ENCODE measurements at regions not wholly inside any gene's neighbourhood (a gene's known extent, or its start where the extent isn't known, plus 50 kb on each side); places are given as distances from the start of the nearest gene placed in this dataset.

DNA sequence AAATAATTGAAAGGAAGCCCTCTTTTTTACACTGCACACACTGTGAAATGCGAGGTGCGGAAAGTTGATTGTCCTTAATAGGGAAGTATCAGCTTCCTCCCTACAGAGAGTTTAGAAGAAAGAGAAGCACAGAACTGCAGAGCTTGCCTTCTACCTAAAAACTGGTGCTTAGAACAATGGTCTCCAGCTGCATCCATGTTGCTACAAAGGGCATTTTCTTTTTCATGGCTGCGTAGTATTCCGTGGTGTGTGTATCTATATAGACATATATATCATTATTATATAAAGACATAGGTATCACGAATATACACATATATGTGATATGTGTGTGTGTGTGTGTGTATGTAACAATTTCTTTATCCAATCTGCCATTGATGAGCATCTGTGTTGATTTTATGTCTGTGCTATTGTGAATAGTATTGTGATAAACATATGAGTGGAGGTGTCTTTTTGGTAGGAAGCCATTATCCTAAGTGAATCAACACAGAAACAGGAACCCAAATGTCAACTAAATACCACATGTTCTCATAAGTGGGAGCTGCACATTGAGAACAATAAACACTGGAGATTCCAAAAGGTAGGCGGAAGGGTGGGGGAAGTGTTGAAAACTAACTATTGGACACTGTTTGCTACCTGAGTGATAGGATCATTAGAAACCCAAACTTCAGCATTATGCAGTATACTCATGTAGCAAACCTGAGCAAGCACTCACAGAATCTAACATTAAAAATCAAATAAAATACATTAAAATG is 290.0 kb upstream of the RUNX1 start:
- FAIRE-seq: no peak
- no peak for DNase-seq (ENCODE audit: insufficient read length, low spot score)

DNA sequence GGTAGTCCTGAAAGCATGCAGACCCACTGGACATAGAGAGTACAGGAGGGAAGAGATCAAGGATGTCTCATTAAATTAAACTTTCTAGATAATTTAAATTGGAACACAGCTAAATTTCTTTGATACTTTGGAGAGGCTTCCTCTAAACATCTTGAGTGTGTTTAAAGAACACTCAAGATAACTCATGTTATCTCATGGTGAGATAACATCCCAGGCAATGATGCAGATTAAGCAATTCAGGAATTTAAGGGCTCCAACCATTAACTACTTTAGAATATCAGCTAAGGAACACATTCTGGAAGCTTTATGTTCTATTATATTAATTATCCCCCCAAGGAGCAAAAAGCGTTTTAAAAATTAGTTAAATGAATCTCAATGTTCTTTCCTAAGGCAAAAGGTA is 289.2 kb upstream of the RUNX1 start:
- no peak for DNase-seq (ENCODE audit: insufficient read length, low spot score)
- no peak for FAIRE-seq

DNA sequence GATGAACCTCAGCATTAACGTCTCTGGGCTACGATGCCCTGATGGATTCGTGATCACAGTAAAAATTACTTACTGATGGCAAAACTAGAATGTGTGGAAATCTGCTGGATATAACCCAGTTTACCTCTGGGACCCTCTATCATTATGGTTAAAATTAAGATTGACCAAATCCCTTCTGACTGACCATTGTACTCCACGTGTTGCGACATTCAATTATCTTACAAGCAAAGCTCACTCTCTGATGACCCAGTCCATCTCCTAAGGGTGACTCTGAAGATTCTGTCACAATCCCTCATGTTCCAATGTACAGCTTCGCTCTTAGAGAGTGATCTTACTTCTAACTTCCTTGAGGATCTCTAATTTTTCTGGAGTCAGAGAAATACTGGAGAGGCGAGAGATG is 288.5 kb upstream of the RUNX1 start:
- DNase-seq (ENCODE audit: insufficient read length, low spot score): no peak
- FAIRE-seq: no peak

DNA sequence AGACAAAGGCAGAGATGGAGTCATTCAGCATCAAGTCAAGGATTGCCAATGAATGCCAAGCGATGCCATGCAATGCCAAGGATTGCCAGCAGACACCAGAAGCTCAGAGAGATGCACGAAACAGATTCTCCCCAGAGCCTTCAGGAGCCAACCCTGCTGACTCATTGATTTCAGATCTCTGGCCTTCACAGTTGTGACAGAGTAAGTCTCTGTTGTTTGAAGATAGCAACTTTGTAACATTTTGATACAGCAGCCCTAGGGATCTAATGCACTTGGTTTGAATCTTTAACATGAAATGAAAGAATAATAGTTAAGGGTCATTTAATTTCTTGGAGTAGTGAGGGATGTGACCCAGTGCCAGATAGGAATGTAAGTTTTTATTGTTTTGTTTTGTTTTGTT is 287.4 kb upstream of the RUNX1 start:
- FAIRE-seq: no peak
- no peak for DNase-seq (ENCODE audit: insufficient read length, low spot score)

DNA sequence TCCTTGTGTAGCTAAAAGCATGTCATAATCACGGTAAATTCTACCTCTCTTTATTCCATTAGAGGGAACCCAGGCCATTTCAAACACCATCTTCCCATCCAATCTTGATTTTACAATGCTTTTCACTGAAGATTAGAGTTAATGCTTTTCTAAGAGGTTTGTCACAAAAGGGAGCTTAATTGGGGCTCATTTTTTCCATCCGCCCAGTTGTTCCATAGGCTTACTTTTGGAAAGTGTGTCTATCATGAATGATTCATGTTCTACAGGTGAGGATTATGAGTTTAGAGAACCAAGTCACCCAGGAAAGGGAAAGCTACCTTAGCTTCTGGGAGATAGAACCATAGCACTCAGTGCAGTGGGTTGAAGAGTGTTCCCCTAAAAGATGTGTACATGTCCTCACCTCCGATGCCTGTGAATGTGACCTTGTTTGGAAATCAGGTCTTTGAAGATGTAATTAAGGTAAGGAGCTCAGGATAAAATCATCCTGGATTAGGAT is 286.9 kb upstream of the RUNX1 start:
- DNase-seq (ENCODE audit: insufficient read length, low spot score) (no peak), FAIRE-seq (no peak)

DNA sequence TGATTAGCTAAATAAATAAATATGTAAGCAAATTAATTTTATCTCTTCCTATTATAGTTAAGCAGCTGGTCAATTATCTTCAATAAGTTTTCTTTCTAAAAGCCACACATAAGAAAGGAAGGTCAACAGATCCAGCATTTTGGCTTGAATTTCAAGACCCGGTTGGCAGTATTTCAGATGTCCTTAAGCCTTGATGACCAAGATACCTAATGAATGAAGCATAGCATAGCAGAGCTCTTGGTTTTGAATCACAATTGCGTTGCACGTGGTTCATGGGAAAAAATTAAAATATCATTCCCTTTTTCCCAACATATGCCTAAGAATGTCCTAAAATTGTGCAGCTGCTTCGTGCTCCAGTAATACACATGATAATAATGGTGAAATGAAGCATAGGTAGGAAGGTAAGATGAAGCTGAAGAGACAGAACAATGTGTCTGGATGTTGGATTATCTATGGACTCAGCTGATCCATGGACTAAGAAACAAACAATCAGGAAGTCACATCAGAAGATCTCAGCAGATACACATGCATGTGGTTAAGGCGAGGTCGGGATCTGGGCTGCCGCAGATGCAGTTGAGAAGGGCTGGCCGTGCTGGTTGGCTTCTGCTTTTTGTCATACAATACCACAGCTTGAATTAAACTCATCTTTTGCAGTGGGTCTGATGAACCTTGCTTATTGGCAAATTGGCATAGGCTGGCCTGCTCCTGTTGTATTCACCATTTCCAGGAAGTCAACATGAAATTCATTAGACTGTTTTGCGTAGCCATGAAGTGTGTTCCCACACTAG is 284.9 kb upstream of the RUNX1 start:
- FAIRE-seq (no peak), DNase-seq (ENCODE audit: insufficient read length, low spot score) (no peak)

DNA sequence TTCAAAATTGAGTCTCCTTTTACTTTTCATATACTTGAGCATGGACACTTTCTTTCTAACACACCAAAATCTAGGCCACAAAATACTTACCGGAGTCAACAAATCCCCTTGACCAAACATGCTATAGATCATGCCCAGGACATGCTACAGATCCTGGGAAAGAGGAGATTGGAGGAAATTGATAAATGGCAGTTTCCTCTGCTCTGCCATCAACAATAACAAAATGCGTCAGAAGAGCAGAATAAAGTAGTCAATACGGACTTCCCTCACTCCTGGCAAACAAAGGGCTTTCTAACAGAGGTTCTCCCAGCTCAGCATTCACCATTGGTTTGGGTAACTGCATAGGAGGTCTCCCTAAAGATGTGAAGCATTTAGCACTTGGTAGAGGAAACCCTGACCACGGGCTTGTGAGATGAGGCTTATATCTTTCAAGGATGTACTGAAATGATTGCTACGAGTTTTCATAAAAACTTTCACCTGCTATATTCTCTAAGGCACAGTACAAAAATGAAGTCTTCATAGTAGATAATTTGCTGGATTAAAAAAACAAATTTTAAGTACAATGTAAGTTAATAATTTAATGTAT is 283.8 kb upstream of the RUNX1 start:
- FAIRE-seq: no peak
- no peak for DNase-seq (ENCODE audit: insufficient read length, low spot score)

DNA sequence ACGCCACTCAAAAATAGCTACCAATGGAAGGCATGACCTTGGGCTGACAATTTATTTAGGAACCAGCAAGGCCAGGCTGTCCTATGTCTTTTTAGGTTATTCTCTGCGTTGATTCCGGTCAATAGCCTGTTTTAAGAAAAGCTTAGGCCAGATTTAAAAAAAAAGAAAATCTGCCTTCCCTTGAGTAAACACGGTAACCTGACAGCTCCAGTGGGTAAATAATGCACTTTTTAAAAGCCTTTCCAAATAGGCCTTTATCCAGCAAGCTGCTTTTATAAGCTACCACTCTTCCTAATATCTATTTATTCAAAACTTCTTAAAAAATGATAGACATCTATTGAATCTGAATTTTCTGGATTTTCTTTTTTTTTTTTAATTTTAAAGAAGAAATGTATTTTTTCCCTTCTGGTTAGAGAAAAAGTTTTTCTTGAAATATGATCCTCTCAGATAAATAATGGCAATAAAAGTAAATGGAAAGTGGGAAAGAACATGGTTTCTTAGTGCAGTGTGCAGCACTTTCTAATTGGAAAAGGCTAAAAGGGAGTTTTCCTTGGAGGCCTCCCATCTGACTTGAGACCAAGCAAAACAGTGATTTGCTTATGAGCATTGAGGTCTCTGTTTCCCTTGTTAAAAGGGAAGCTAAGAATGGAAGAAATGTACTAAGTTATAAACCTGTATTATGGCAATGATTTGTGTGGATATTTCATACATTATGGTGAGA is 281.0 kb upstream of the RUNX1 start:
- DNase-seq (ENCODE audit: insufficient read length, low spot score) (no peak), FAIRE-seq (no peak)

DNA sequence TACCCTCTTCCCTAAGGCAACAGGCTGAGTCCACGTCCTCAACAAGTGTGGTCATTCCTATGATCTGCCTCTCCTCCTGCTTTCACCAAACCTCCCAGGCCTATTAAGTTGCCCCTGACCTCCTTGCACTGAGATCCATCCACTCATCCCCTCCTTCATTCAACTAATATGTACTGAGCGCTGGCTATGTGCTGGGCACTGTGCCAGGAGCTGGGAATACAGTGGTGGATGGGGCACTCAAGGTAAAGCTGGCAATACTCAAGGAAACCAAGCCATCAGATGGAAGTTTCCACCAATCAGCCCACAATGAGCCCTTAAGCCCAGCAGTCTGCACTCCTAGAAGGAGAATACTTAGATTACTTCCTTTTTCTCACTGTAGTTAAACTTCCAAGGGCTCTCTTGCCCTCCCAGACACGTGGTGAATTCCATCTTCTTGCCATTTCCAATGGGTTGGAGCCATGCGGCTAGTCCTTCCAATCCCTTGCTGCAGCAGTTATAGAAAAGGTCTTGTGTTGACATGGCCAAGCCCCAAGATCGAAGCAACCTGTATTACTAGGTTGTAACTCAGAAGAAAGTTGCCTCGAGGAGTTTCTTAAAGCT is 279.9 kb upstream of the RUNX1 start:
- FAIRE-seq (no peak), DNase-seq (ENCODE audit: insufficient read length, low spot score) (no peak)

DNA sequence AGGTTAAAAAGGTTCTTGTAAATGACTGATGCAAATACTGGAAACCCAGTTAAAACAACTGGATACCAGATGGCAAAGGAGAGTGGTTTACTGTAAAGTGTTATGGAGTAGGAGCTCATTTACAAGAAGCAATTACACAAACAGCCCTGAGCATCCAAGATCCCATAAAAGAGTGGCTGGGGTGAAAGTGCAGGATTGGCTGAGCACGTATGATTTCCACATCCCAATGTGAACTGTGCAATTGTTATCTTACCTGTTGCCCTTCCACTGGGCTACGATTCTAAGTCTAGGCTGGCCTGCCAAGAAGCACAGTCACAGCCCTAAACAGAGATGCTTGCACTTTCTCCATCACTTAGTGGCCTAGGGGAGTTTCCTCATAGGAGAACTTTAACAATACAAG is 277.6 kb upstream of the RUNX1 start:
- no peak for DNase-seq (ENCODE audit: insufficient read length, low spot score)
- FAIRE-seq: no peak

DNA sequence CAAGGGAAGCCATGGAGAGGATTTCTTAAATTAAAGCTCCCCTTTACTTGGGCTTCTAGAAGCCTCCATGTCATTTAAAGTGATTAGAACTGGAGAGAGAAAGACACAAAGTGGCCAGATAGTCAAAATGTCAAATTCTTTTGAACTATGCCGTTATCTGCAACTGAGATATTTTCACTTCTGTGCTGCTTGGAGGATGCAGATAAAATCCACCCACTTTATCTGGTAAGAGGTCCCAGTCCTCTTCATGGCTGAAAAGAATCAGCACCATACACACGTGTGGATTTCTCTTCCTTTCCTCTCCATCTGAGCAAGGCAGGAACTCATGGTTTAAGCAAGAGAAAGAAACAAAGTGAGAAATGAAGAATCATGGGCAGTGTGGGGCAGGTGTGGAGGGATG is 276.9 kb upstream of the RUNX1 start:
- FAIRE-seq (no peak), DNase-seq (ENCODE audit: insufficient read length, low spot score) (no peak)

DNA sequence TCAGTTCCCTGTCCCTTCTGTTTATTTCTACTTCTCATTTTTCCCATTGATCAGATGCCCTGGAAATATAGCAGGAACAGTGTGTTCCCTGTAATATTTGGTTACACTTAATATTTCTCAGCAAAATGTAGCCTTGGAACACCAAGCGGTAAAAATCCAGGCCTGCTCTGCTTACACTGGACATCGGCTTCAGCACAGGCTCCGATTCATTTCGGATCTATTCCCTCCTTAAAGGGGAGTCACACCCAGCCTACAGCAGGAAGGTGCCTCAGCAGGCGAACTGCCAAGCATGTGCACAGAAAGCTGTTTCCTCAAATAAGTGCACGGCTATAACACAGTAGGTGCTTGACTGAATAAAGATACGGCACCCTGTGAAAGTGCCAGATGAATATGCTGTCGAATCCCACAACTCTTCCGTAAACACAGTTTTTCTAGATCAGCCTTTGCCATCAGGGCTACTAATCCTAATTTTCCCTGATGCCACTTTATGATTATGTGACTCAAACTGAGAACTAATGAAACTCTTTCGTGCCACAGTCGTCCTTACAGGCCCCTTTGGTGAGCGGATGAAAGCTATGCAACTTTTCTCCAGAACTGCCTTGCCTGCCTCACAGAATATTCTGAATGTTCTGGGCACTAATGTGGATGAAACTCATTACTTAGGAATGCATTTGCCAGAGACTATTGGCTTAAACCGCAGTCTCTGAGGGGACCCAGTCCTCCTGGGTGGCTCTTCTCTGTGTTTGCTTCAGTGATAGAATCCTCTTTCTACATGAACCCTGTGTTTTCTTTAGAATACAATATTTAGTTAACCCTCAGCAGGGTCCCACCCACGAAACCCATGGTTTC is 275.5 kb upstream of the RUNX1 start:
- FAIRE-seq: no peak

DNA sequence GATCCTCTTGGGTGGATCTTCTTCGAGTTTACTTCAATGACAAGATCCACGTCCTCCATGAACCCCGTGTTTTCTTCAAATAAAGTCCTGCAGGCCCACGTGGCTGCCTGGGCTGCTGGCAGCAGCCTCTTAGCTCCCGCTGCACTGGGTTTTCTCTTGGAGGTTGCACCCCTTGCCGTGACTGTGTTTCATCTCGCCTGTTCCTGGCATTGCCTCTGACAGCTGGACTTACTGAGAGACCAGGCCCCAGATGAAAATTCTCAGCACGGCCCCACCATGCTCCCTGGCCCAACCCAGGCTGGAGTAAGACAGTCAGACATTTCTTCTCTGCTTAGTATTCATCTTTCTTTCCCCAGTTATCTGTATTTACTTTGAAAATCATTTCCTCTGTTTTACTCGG is 274.8 kb upstream of the RUNX1 start:
- FAIRE-seq (no peak), DNase-seq (ENCODE audit: insufficient read length, low spot score) (no peak)

More for the DNA sequence above, 275.5 kb upstream of the RUNX1 start:
- no peak for DNase-seq (ENCODE audit: insufficient read length, low spot score)

DNA sequence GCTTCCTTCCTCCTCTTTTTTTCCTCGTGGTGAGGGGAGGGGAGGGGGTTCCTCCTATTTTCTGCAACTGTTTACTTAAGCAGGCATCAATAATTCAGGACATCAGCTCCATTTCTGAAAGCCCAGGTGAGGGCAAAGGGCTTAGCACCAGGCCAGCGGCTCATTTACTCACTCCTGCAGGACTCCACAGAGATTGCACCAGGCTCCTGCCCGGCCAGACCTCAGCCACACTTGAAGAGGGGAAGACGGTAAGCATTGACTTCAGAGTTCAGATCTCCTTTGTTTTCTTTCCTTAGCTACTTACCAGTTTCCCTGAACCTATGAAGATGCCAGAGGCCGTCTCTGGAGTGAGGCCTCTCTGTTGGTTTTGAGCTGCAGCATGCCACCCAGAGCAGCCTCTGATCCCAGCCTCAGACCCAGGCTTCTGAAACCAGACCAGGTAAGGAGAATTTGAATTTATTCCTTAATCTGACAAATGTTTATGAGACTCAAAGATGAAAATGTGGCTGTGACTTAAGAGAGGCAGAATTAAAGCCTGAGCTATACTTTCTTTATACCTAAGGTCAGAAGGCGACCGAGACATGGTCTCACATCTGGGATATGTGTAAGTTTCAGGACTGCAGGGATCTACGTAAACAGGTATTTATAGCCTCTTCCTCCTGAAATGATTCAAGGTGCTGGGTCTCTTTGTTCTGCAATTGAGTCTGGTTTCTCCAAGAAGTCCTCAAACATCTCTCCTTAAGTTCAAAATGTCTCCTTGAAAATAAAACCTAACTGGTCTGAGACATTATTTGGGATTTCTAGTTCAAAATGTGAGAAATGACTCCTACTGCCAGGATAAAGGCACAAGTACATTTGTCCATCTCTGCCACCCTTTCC is 272.5 kb upstream of the RUNX1 start:
- FAIRE-seq (no peak), DNase-seq (ENCODE audit: insufficient read length, low spot score) (no peak)

DNA sequence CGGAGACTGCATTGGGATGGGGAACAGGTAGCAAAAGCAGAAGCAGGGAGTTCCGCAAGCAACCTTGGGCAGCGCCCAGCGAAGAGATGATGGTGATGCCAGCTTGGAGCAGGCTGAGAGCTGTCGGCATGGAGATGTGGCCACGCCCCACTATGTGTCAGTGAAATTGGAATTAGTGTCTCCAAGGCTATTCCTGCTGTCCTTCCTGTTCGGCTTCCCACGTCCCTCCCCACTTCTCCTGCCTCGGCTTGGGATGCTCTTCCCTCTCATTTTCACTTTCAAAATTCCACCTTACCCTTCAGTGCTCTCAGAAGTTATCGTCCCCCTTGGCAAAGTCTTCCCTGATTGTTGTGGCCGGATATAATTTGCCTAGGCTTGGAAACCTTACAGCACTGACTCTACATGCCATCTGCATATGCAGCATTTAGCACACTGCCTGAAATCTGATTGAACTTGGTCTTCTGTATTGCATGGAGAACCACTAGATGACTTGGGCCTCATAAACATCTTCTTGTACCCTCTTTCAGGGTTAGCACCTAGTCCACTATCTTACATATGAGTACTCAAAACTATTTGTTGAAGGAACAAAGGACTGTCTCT is 270.7 kb upstream of the RUNX1 start:
- DNase-seq (ENCODE audit: insufficient read length, low spot score): no peak
- no peak for FAIRE-seq

DNA sequence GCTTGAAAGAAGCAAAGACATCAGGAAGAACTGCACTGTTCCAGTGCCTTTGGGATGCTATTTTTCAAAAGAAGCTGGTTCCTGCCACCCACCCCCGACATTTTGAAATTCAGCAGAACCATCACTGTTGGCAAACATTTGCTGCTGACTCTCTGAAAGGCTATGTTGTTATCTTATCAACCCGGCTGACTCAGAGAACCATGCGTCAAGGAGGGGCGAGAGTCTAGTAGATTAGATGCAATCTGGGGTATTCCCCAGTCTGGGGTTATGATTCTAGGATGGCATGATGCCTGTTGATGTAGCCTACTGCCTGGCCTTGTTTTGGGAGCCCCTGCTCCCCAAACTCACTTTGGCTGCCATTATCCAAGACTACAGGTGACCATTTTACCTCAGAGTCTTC is 267.8 kb upstream of the RUNX1 start:
- no peak for FAIRE-seq
- no peak for DNase-seq (ENCODE audit: insufficient read length, low spot score)

DNA sequence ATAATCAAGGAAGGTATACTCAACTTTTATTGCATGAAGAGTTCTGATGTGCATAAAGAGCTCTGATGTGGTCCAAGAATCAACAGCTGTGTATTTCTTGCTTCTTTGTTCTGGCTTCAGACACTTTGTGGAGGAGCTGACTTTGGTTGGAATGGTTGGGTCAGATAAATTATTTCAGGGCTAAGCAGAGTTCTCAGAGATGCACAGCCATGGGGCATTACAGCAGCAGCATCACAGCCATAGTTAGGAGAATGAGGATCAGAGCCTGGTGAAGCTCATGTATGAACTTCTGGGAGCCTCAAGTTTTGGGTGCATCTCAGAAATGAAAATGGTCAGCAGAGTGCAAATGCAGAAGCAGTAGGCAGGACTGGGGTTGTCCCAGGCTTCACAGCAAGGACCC is 267.4 kb upstream of the RUNX1 start:
- no peak for FAIRE-seq
- DNase-seq (ENCODE audit: insufficient read length, low spot score): no peak

DNA sequence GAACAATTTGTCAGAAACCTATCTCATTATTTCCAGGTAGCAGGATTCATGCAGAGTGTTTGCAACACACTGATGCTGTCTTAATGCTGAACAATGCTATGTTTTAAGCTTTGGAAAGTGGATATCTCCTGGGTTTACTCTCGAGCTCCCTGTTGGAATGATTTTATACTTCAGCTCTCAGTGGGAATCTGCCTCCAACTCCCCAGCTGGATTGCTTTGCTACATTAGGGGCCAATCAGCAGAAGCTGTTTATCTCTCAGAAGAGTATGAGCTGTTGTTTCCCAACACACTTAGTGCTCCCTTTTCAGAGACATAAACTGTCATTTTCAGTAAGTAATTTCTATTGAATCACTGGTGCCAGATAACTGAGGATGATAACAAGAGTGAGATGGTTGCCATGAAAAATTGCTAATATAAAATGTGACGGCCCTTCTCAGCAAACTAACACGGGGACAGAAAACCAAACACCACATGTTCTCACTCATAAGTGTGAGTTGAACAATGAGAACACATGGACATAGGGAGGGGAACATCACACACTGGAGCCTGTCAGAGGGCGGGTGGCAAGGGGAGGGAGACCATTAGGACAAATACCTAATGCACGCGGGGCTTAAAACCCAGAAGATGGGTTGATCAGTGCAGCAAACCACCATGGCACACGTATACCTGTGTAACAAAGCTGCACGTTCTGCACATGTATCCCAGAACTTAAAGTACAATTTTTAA is 265.9 kb upstream of the RUNX1 start:
- no peak for FAIRE-seq

More for the DNA sequence above, 265.9 kb upstream of the RUNX1 start:
- no peak for DNase-seq (ENCODE audit: insufficient read length, low spot score)

Measured in GM19239 (cell line).